Right atrium auricular region (tissue), 2 donors: ENCODE measurements at regions not wholly inside any gene's neighbourhood (a gene's known extent, or its start where the extent isn't known, plus 50 kb on each side); places are given as distances from the start of the nearest gene placed in this dataset.

ENCODE experiments used
- DNase-seq: peaks from one replicate; pipeline ENCODE4 v3.0.0-alpha.2; 2019; ENCODE audit warnings: low spot score
- H3K27ac ChIP-seq, 2 donors: fragments of 200-600 bp; sonication (generic); 1 replicate in 1 of 2; 2 replicates in 1 of 2; pipeline ENCODE4 v1.5.1; 2016 to 2019
- H3K27me3 ChIP-seq, 2 donors: fragments of 200-600 bp; sonication (generic); one replicate each; pipeline versions ENCODE4 v1.5.1 to v1.6.0; 2017 to 2019
- H3K36me3 ChIP-seq: fragments of 200-600 bp; sonication (generic); one replicate; pipeline ENCODE4 v1.5.1; 2016
- H3K4me1 ChIP-seq, 2 donors: fragments of 200-600 bp; sonication (generic); one replicate each; pipeline versions ENCODE4 v1.5.1 to v1.6.0; 2017 to 2019
- H3K4me3 ChIP-seq, 2 donors: fragments of 200-600 bp; sonication (generic); 1 replicate in 1 of 2; 2 replicates in 1 of 2; pipeline ENCODE4 v1.5.1; 2017 to 2019; ENCODE audit warnings: mild to moderate bottlenecking in 1 of 2, moderate library complexity in 1 of 2
- H3K9me3 ChIP-seq, 2 donors: fragments of 200-600 bp; sonication (generic); one replicate each; pipeline ENCODE4 v1.5.1; 2019
- TF ChIP-seq, protein P1 (sequence below), 2 donors: fragments of 200-600 bp; sonication (generic); IDR thresholded peaks; one replicate each; pipeline ENCODE4 v1.5.1; 2019; ENCODE audit warnings: antibody characterized with exemption in 2 of 2

DNA sequence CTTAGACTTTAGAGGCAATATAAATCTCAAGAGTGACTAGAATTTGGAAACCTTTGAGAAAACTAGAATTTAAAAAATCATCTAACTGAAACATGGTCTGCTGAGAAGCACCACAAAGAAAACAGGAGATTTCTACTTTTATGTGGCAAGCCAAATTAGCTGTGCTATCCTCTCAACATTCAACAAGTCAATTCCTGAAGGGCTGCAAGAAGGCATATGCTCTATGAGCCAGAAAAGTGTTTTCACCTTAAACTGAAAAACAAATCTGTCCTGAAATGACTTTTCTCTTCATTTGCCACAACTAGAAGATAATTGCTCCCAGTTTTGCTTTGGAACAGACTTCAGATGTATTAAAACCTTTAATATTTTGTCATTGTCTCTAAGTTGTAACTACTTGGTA is 263.2 kb upstream of the EDNRA start:
- Histone ChIP-seq H3K36me3 (no peaks in the 10 kb centered on the region), H3K27me3 (no peaks in the 10 kb centered on the region), H3K4me3 (no peak overlapping the region), H3K4me1 (no peaks in the 10 kb centered on the region), H3K27ac (no peak overlapping the region), H3K9me3 (no peaks in the 10 kb centered on the region)
- TF ChIP-seq, protein P1, sequence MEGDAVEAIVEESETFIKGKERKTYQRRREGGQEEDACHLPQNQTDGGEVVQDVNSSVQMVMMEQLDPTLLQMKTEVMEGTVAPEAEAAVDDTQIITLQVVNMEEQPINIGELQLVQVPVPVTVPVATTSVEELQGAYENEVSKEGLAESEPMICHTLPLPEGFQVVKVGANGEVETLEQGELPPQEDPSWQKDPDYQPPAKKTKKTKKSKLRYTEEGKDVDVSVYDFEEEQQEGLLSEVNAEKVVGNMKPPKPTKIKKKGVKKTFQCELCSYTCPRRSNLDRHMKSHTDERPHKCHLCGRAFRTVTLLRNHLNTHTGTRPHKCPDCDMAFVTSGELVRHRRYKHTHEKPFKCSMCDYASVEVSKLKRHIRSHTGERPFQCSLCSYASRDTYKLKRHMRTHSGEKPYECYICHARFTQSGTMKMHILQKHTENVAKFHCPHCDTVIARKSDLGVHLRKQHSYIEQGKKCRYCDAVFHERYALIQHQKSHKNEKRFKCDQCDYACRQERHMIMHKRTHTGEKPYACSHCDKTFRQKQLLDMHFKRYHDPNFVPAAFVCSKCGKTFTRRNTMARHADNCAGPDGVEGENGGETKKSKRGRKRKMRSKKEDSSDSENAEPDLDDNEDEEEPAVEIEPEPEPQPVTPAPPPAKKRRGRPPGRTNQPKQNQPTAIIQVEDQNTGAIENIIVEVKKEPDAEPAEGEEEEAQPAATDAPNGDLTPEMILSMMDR (IDR thresholded peaks at IDR 0.05), result no peak
- DNase-seq, result no peak

- no peaks in the 10 kb centered on the region for H3K27me3 ChIP-seq
Observed at GRCh38 chr4:147219145-147219544, 261.8 kb upstream of the EDNRA start.

GRCh38 chr4:147220833-147221232 is 260.1 kb upstream of the EDNRA start:
- no peaks in the 10 kb centered on the region for H3K9me3 ChIP-seq
- H3K27ac ChIP-seq, result no peak overlapping the region
- no peaks in the 10 kb centered on the region for H3K4me1 ChIP-seq
- TF ChIP-seq, protein P1 (IDR thresholded peaks at IDR 0.05), result no peak
- no peaks in the 10 kb centered on the region for H3K27me3 ChIP-seq
- DNase-seq, result no peak
- H3K36me3 ChIP-seq, result no peaks in the 10 kb centered on the region
- H3K4me3 ChIP-seq, result no peak overlapping the region

More at GRCh38 chr4:147219145-147219544, 261.8 kb upstream of the EDNRA start:
- no peak overlapping the region for H3K27ac ChIP-seq
- TF ChIP-seq, protein P1 (IDR thresholded peaks at IDR 0.05), result no peak
- no peaks in the 10 kb centered on the region for H3K36me3 ChIP-seq
- H3K9me3 ChIP-seq, result no peaks in the 10 kb centered on the region
- DNase-seq, result no peak
- no peaks in the 10 kb centered on the region for H3K4me1 ChIP-seq
- H3K4me3 ChIP-seq, result no peak overlapping the region

GRCh38 chr4:147222906-147223305 is 258.0 kb upstream of the EDNRA start:
- no peak for DNase-seq
- H3K36me3 ChIP-seq, result no peaks in the 10 kb centered on the region
- no peaks in the 10 kb centered on the region for H3K9me3 ChIP-seq
- no peaks in the 10 kb centered on the region for H3K4me1 ChIP-seq
- TF ChIP-seq, protein P1 (IDR thresholded peaks at IDR 0.05), result no peak
- H3K27ac ChIP-seq, result no peak overlapping the region
- no peak overlapping the region for H3K4me3 ChIP-seq
- no peaks in the 10 kb centered on the region for H3K27me3 ChIP-seq

DNA sequence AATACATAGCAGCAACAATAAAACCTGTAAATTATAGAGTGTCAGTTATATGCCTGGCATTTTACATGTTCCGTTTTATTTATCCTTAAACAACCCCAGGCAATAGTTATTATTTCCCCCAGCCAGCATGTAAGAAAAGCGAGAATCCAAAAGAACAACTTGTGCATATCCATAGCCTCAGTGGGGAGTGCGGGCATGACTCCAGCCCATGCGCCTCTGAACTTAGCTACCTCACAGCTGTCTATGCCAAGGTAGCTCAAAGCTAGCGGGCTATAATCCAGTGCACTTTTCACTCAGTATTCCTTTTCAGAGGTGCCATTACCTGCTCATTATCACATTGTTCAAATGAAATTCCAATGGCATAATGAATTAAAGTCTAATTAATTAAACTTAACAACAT is 257.3 kb upstream of the EDNRA start:
- H3K27me3 ChIP-seq, result no peaks in the 10 kb centered on the region
- H3K4me3 ChIP-seq, result no peak overlapping the region
- no peak overlapping the region for H3K27ac ChIP-seq
- TF ChIP-seq, protein P1 (IDR thresholded peaks at IDR 0.05), result no peak
- no peaks in the 10 kb centered on the region for H3K9me3 ChIP-seq
- H3K36me3 ChIP-seq, result no peaks in the 10 kb centered on the region
- DNase-seq, result no peak
- no peaks in the 10 kb centered on the region for H3K4me1 ChIP-seq

GRCh38 chr4:147236806-147237205 is 244.1 kb upstream of the EDNRA start:
- Histone ChIP-seq H3K36me3 (no peaks in the 10 kb centered on the region), H3K27me3 (no peaks in the 10 kb centered on the region), H3K9me3 (no peaks in the 10 kb centered on the region), H3K4me1 (no peaks in the 10 kb centered on the region), H3K27ac (no peak overlapping the region), H3K4me3 (no peak overlapping the region)
- TF ChIP-seq, protein P1 (IDR thresholded peaks at IDR 0.05), result no peak
- DNase-seq, result no peak
